ENCODE measurements at regions not wholly inside any gene's neighbourhood (a gene's known extent, or its start where the extent isn't known, plus 50 kb on each side); places are given as distances from the start of the nearest gene placed in this dataset.

DNA sequence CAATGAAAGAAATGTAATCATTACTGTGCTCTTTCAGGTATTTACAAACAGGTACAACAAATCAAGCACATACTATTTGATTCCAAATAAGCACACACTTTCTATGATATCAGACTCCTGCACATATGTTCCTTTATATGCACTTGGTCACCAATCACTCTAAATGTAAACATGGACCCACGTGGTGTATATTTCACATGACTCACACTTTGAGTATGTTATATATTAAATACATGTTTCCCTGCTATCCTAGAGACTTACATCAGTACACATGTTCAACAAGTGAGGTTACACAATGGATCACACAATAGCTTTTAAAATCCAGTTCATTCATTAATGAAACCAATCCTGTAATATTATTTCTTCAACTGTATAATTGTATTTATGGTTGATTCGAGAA lies 683.5 kb downstream of the NR2F2 start:
- no peak overlapping the region for H3K27ac Mint-ChIP-seq
- H3K4me1 Mint-ChIP-seq = no peaks in the 10 kb centered on the region
- no peaks in the 10 kb centered on the region for H3K27me3 Mint-ChIP-seq
- H3K36me3 Mint-ChIP-seq (ENCODE audit: low read depth) = no peaks in the 10 kb centered on the region
- H3K9me3 ChIP-seq (ENCODE audit: control insufficient read depth, low read length, poor library complexity, severe bottlenecking) = no peaks in the 10 kb centered on the region
- ATAC-seq = no peak
- no peak overlapping the region for H3K4me3 Mint-ChIP-seq
- no peak for DNase-seq

DNA sequence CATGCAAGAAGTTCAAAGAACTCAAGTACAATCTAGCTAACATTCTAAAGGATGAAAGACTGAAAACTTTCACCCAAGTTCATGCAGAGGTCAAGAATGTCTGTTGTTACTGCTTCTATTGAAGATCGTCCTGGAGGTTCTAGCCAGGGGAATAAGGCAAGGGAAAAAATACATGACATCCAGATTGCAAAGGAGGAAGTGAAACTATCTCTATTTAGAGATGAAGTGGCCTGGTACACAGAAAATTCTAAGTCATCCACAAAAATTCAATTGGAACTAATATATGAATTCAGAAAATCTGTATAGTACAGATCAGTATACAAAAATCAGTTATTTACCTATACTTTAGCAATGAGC lies 693.0 kb downstream of the NR2F2 start:
- Mint-ChIP-seq H3K4me1 (no peaks in the 10 kb centered on the region), H3K27ac (no peak overlapping the region), H3K36me3 (ENCODE audit: low read depth) (no peaks in the 10 kb centered on the region), H3K4me3 (no peak overlapping the region), H3K27me3 (no peaks in the 10 kb centered on the region)
- ATAC-seq (no peak), DNase-seq (no peak)
- H3K9me3 ChIP-seq (ENCODE audit: control insufficient read depth, low read length, poor library complexity, severe bottlenecking) = no peaks in the 10 kb centered on the region

DNA sequence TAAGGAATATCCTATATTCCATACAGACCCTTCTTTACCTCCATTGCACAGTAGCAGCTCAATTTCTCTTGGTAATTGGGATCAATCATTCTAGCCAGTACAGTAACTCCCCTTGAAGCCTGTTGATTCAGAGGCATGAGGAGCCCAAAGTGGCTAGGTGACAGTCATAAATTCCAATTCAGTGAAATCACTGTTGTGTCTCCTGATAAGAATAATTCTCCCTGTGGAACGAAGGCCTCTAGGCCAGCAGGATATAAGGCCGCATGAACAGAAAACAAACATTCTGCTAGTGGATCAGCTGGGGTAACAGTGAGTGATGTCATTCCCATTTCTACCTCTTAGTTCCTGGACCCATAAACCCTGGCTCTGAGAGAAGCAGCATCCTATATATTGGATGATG lies 696.3 kb downstream of the NR2F2 start:
- no peak for ATAC-seq
- Mint-ChIP-seq H3K27ac (no peak overlapping the region), H3K4me1 (no peaks in the 10 kb centered on the region), H3K4me3 (no peak overlapping the region), H3K27me3 (no peaks in the 10 kb centered on the region), H3K36me3 (ENCODE audit: low read depth) (no peaks in the 10 kb centered on the region)
- no peak for DNase-seq
- H3K9me3 ChIP-seq (ENCODE audit: control insufficient read depth, low read length, poor library complexity, severe bottlenecking) = no peaks in the 10 kb centered on the region

DNA sequence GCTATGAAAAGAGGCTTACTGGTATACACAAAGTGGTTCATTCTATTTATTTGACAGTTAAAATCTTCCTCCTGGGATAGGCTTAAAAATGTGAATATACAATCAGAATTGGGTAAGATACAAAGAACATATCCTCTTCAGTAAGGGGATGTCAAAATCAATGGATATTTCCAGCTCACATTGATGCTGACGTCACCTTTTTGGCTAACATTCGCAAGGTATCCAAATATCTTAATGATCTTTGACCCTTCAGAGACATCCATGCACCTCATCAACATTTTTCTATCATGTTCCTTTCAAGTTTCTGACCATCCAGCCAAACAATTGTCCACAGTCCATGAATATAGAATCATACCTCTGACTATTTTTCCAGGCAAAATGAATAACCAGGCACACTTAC lies 697.3 kb downstream of the NR2F2 start:
- H3K9me3 ChIP-seq (ENCODE audit: control insufficient read depth, low read length, poor library complexity, severe bottlenecking) = no peaks in the 10 kb centered on the region
- no peak for DNase-seq
- Mint-ChIP-seq H3K4me1 (no peaks in the 10 kb centered on the region), H3K36me3 (ENCODE audit: low read depth) (no peaks in the 10 kb centered on the region), H3K27me3 (no peaks in the 10 kb centered on the region), H3K27ac (no peak overlapping the region), H3K4me3 (no peak overlapping the region)
- no peak for ATAC-seq

DNA sequence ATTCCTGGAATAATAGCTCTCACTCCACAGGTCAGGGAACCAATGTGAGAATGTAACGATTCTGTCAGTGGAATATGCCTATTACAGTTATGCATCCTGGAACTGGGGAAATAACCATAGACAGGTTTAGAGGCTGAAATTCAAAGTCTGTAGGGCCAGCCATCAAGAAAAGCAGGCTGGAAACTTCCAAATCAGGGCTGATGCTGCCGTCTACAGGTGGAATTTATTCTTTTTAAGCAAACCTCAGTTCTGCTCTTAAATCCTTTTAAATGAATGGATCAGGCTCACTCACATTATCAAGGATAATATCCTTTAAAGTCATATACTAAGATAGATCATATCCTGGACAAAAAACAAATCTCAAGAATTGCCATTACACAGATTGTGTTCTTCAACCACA lies 699.8 kb downstream of the NR2F2 start:
- Mint-ChIP-seq H3K27me3 (no peaks in the 10 kb centered on the region), H3K4me1 (no peaks in the 10 kb centered on the region), H3K4me3 (no peak overlapping the region), H3K27ac (no peak overlapping the region), H3K36me3 (ENCODE audit: low read depth) (no peaks in the 10 kb centered on the region)
- DNase-seq (no peak), ATAC-seq (no peak)
- H3K9me3 ChIP-seq (ENCODE audit: control insufficient read depth, low read length, poor library complexity, severe bottlenecking) = no peaks in the 10 kb centered on the region

DNA sequence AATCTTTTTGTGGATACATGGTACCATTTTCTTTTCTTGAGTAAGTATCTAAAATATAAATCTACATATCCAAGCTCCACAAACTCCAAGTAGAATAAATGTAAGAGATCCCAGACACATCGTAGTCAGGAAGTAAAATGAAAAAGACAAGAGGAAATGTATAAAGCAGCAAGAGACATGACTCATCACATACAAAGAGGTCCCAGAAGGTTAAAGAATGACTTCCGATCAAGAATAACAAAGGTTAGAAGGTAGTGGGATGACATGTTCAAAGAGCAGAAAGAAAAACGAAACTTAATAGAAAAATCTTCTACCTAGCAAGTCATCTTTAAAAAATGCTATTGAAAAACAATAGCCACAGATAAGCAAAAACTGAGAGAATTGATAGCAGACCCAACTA lies 705.8 kb downstream of the NR2F2 start:
- Mint-ChIP-seq H3K27me3 (no peaks in the 10 kb centered on the region), H3K4me3 (no peak overlapping the region), H3K27ac (no peak overlapping the region), H3K4me1 (no peaks in the 10 kb centered on the region), H3K36me3 (ENCODE audit: low read depth) (no peaks in the 10 kb centered on the region)
- no peaks in the 10 kb centered on the region for H3K9me3 ChIP-seq (ENCODE audit: control insufficient read depth, low read length, poor library complexity, severe bottlenecking)
- DNase-seq (no peak), ATAC-seq (no peak)

DNA sequence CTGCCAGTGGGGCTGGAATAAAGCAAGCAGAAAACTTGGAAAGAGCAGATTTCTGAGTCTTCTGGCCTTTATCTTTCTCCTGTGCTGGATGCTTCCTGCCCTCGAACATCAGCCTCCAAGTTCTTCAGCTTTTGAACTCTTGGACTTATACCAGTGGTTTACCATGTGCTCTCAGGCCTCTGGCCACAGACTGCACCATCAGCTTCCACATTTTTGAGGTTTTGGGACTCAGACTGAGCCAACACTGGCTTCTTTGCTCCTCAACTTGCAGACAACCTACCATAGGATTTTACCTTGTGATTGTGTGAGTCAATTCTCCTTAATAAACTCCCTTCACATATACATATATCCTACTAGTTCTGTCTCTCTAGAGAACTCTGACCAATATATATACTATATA lies 706.6 kb downstream of the NR2F2 start:
- DNase-seq = no peak
- H3K27ac Mint-ChIP-seq = no peak overlapping the region
- H3K9me3 ChIP-seq (ENCODE audit: control insufficient read depth, low read length, poor library complexity, severe bottlenecking) = no peaks in the 10 kb centered on the region
- no peaks in the 10 kb centered on the region for H3K4me1 Mint-ChIP-seq
- no peaks in the 10 kb centered on the region for H3K36me3 Mint-ChIP-seq (ENCODE audit: low read depth)
- ATAC-seq = no peak
- H3K27me3 Mint-ChIP-seq = no peaks in the 10 kb centered on the region
- no peak overlapping the region for H3K4me3 Mint-ChIP-seq

DNA sequence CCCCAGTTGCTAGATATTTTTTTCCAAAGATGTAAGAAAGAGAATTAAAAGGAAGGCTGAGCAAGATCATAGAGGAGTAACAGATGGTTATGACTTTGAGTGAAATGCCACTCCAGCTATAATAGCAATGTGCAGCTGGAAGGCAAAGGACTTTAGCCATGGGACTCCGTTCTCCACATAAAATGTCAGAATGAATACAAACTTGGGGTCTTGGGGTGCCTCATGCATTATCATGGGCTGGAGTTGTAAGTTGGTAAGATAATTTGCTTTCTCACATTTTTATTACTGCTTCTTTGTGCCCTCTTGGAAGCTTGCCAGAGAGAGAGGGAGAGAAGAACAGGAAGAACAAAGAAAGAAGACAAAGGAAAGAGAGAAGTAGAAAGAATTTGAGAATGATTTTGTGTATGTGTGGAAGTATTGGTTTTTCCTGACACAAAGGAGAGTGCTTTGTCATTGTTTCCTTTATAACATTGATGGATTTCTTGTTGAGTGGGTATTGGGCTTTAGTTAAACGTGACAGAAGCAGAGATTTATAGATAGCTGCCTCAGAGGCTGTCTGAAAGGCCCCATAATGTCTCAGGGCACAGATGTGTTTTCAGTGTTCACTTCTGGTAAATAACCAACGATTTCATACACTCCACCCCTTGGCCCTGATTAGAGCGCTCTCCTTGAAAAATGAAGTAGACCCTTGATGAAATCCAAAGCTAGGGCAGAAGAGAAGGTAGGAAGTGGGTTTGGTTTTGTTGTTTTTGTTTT lies 715.3 kb downstream of the NR2F2 start:
- Mint-ChIP-seq H3K4me3 (no peak overlapping the region), H3K36me3 (ENCODE audit: low read depth) (no peaks in the 10 kb centered on the region), H3K4me1 (no peaks in the 10 kb centered on the region), H3K27ac (no peak overlapping the region), H3K27me3 (no peaks in the 10 kb centered on the region)
- H3K9me3 ChIP-seq (ENCODE audit: control insufficient read depth, low read length, poor library complexity, severe bottlenecking) = peaks cover 3% of the 10 kb centered on the region
- ATAC-seq (no peak), DNase-seq (no peak)

DNA sequence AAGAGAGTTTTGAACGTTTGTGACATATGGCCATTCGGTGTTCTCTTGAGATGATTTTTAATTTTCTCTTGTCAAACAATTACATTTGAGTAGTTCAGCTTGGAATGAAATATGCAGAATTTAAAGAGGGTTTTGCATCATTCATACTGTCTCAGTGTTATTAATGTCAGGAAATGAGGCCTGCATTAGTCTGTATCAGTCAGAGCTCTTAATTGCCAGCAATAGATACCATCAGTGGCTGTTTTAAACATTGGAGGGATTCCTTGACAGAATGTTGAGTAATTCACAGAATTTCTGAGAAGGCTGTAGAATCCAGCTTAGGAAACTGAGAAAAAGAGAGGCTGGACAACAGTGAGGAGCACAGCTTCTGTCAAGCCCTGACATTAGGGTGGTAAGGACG lies 722.0 kb downstream of the NR2F2 start:
- no peaks in the 10 kb centered on the region for H3K36me3 Mint-ChIP-seq (ENCODE audit: low read depth)

DNA sequence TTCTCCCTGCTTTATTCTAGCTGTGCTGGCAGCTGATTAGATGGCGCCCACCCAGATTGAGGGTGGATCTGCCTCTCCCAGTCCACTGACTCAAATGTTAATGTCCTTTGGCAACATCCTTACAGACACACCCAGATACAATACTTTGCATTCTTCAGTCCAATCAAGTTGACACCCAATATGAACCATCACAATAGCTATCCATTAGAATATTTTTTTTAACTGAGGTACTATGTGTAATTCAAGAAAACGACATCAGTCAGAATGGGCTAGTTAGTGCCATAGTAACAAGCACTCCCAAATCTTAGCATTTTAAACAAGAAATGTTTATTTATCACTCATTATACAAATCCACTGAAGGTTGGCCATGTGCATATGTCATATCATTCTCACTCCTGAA lies 723.1 kb downstream of the NR2F2 start:
- no peak overlapping the region for H3K4me3 Mint-ChIP-seq
- no peaks in the 10 kb centered on the region for H3K27me3 Mint-ChIP-seq
- peaks cover 3% of the 10 kb centered on the region for H3K9me3 ChIP-seq (ENCODE audit: control insufficient read depth, low read length, poor library complexity, severe bottlenecking)
- ATAC-seq = no peak
- no peaks in the 10 kb centered on the region for H3K4me1 Mint-ChIP-seq
- no peak overlapping the region for H3K27ac Mint-ChIP-seq
- no peak for DNase-seq
- H3K36me3 Mint-ChIP-seq (ENCODE audit: low read depth) = no peaks in the 10 kb centered on the region

More for the DNA sequence above, 722.0 kb downstream of the NR2F2 start:
- H3K27ac Mint-ChIP-seq = no peak overlapping the region
- peaks cover 3% of the 10 kb centered on the region for H3K9me3 ChIP-seq (ENCODE audit: control insufficient read depth, low read length, poor library complexity, severe bottlenecking)
- no peaks in the 10 kb centered on the region for H3K27me3 Mint-ChIP-seq
- no peaks in the 10 kb centered on the region for H3K4me1 Mint-ChIP-seq
- no peak for ATAC-seq
- DNase-seq = no peak
- H3K4me3 Mint-ChIP-seq = no peak overlapping the region

DNA sequence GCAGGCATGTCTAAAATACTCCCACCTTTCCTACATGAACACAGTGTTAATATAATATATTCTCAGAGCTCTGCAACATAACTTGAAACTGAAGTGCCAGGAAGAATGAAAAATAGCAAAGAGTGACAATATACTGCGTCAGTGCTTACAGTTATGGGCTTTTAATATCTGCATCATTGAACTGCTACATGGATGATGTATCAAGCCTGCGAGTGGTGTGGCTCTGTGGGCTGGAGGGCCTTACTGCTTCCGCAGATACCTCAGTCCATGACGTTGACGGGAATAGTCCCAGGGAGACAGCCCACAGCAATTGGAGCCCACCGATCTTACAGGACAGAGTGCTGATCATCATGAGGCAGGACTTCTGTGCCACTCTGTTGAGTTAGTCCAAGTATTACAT lies 727.0 kb downstream of the NR2F2 start:
- Mint-ChIP-seq H3K27ac (no peak overlapping the region), H3K27me3 (no peaks in the 10 kb centered on the region), H3K4me3 (no peak overlapping the region), H3K36me3 (ENCODE audit: low read depth) (no peaks in the 10 kb centered on the region), H3K4me1 (no peaks in the 10 kb centered on the region)
- DNase-seq = no peak
- no peaks in the 10 kb centered on the region for H3K9me3 ChIP-seq (ENCODE audit: control insufficient read depth, low read length, poor library complexity, severe bottlenecking)
- ATAC-seq = no peak

DNA sequence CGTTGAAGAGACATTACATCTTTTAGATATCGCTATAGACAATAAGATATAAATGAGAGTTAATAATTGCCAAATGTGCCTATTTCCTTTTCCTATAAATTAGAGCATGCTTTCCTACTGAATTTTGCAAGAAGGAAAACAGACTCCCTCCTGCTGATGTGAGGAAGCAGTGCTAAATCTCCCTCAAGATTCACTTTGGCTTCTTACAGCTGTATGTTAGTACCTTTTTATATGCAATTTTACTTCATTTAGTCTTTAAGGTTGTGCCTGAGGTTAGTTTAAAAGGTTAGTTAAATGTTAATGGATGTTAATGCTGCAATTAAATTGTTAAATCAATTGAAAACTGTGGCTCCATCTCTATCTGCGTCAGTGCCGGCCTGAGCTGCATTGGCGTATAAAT lies 728.8 kb downstream of the NR2F2 start:
- Mint-ChIP-seq H3K4me3 (no peak overlapping the region), H3K27me3 (no peaks in the 10 kb centered on the region), H3K4me1 (no peaks in the 10 kb centered on the region), H3K27ac (no peak overlapping the region), H3K36me3 (ENCODE audit: low read depth) (no peaks in the 10 kb centered on the region)
- ATAC-seq (no peak), DNase-seq (no peak)
- no peaks in the 10 kb centered on the region for H3K9me3 ChIP-seq (ENCODE audit: control insufficient read depth, low read length, poor library complexity, severe bottlenecking)

DNA sequence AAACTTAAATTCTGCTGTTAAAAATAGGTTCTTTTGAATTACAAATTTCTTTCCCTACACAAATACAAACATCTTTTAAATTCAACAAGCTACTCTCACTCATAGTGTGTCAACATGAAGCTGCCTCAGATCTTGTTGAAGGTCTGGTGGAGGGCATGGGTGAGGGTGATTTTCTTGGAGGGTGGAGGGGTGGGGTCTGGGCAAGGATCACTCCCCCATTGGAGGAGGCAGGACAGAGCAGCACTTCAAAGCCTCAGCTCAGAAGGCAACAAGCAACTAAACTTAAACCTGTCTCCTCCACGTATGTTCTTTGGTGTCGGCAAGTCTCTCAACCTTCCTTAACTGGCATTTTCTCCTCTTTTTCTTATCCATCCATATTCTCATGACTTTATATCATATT lies 730.9 kb downstream of the NR2F2 start:
- Mint-ChIP-seq H3K4me3 (no peak overlapping the region), H3K36me3 (ENCODE audit: low read depth) (no peaks in the 10 kb centered on the region), H3K27ac (no peak overlapping the region), H3K27me3 (no peaks in the 10 kb centered on the region), H3K4me1 (no peaks in the 10 kb centered on the region)
- H3K9me3 ChIP-seq (ENCODE audit: control insufficient read depth, low read length, poor library complexity, severe bottlenecking) = peaks cover 2% of the 10 kb centered on the region
- no peak for DNase-seq
- ATAC-seq = no peak

DNA sequence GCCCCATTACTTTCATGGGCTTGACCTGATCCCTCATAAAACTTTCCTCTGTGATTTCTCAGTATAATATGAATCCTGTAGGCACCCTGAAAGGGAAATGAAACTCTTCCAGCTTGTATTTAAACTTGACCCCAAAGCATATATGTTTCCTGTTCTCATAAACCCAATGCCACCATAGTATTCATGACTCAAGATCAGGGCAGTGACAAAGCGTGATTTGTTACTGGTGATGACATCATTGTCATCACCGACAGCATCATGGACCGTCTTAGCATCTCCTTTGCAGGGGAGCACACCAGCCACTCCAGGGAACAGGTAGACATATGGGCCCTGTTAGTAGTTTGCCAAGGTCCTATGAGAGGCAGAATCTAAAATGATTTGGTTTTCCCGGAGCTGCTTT lies 741.2 kb downstream of the NR2F2 start:
- H3K36me3 Mint-ChIP-seq (ENCODE audit: low read depth) = no peaks in the 10 kb centered on the region
- H3K27ac Mint-ChIP-seq = no peak overlapping the region
- ATAC-seq (no peak), DNase-seq (no peak)
- no peaks in the 10 kb centered on the region for H3K4me1 Mint-ChIP-seq
- H3K9me3 ChIP-seq (ENCODE audit: control insufficient read depth, low read length, poor library complexity, severe bottlenecking) = no peaks in the 10 kb centered on the region
- no peaks in the 10 kb centered on the region for H3K27me3 Mint-ChIP-seq
- H3K4me3 Mint-ChIP-seq = no peak overlapping the region
